AG10803 (cell line): ENCODE measurements at regions not wholly inside any gene's neighbourhood (a gene's known extent, or its start where the extent isn't known, plus 50 kb on each side); places are given as distances from the start of the nearest gene placed in this dataset.

Source experiments
- DNase-seq: peaks from one replicate; pipeline ENCODE4 v3.0.0; 2010; ENCODE audit warnings: low read depth
- H3K4me3 ChIP-seq: 2 replicates; pipeline ENCODE4 v1.5.1; 2011; ENCODE audit warnings: mild to moderate bottlenecking, low read length, control low read depth
- CTCF ChIP-seq: conservative IDR thresholded peaks from 2 replicates; pipeline ENCODE4 v1.5.1; 2011; ENCODE audit warnings: mild to moderate bottlenecking, low read length, control low read depth, inconsistent platforms

- TF ChIP-seq CTCF, result no peak
- no peak overlapping the region for H3K4me3 ChIP-seq
- no peak for DNase-seq
Measured at GRCh38 chr11:87861030-87861429, 314.2 kb downstream of the RAB38 start.

GRCh38 chr11:87859636-87860035 lies 315.6 kb downstream of the RAB38 start:
- H3K4me3 ChIP-seq, result no peak overlapping the region
- DNase-seq, result no peak
- TF ChIP-seq CTCF, result no peak

- no peak for TF ChIP-seq CTCF
- no peak for DNase-seq
- no peak overlapping the region for H3K4me3 ChIP-seq
Measured at GRCh38 chr11:87851827-87852226, 323.4 kb downstream of the RAB38 start.

GRCh38 chr11:87851234-87851633 lies 324.0 kb downstream of the RAB38 start:
- H3K4me3 ChIP-seq, result no peak overlapping the region
- peak; percentile 3 for DNase-seq
- TF ChIP-seq CTCF, result no peak

- no peak overlapping the region for H3K4me3 ChIP-seq
- no peak for TF ChIP-seq CTCF
- DNase-seq, result no peak
Measured at GRCh38 chr11:87849216-87849615, 326.0 kb downstream of the RAB38 start.

- DNase-seq, result no peak
- TF ChIP-seq CTCF, result no peak
- no peak overlapping the region for H3K4me3 ChIP-seq
Measured at GRCh38 chr11:87840786-87841185, 334.5 kb downstream of the RAB38 start.

GRCh38 chr11:87832211-87832610 lies 343.0 kb downstream of the RAB38 start:
- no peak for DNase-seq
- no peak overlapping the region for H3K4me3 ChIP-seq
- TF ChIP-seq CTCF, result no peak
